LNCAP (cell line): ENCODE measurements at regions not wholly inside any gene's neighbourhood (a gene's known extent, or its start where the extent isn't known, plus 50 kb on each side); places are given as distances from the start of the nearest gene placed in this dataset.

Experiments used
- TF ChIP-seq, protein P1 (sequence below): fragments of 450-650 bp; IDR thresholded peaks from 2 replicates; pipeline ENCODE4 v1.5.1; 2017; ENCODE audit warnings: mild to moderate bottlenecking

DNA sequence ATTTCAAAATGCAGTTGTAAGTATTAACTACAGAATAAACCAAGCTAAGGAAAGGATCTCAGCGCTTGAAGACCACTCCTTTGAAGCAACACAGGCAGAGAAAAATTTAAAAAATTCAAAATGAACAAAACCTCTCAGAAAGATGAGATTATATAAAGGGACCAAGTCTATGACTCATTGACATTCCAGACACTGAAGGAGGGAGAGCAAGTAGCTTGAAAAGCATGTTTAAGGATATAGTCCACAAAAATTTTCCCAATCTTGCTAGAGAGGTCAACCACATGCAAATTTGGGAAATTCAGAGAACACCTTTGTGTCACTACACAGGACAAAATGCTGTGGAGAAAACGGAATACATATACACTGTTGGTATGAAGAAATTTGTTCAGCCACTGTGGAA lies 112.6 kb upstream of the MC4R start:
- TF ChIP-seq, protein P1, sequence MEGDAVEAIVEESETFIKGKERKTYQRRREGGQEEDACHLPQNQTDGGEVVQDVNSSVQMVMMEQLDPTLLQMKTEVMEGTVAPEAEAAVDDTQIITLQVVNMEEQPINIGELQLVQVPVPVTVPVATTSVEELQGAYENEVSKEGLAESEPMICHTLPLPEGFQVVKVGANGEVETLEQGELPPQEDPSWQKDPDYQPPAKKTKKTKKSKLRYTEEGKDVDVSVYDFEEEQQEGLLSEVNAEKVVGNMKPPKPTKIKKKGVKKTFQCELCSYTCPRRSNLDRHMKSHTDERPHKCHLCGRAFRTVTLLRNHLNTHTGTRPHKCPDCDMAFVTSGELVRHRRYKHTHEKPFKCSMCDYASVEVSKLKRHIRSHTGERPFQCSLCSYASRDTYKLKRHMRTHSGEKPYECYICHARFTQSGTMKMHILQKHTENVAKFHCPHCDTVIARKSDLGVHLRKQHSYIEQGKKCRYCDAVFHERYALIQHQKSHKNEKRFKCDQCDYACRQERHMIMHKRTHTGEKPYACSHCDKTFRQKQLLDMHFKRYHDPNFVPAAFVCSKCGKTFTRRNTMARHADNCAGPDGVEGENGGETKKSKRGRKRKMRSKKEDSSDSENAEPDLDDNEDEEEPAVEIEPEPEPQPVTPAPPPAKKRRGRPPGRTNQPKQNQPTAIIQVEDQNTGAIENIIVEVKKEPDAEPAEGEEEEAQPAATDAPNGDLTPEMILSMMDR, result no peak

GRCh38 chr18:60493066-60493465 lies 120.5 kb upstream of the MC4R start:
- TF ChIP-seq, protein P1, result no peak

DNA sequence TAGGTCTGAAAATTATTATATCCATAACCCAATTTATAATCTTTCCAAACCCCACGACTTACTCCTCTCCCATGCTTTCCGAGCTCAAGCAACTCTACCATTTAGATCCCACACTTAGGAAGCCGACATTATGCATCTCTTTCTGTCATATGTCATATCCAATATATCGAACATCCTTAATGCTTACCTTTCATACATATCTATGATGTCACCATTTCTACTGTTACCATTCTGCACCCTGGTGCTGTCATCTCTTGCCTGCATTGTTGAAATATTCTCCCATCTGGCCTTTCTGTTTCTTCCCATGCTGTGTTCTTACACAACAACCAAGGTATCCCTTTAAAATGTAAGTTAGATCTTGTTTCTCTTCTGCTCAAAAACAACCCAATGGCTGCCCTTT lies 127.1 kb upstream of the MC4R start:
- TF ChIP-seq, protein P1, result no peak

DNA sequence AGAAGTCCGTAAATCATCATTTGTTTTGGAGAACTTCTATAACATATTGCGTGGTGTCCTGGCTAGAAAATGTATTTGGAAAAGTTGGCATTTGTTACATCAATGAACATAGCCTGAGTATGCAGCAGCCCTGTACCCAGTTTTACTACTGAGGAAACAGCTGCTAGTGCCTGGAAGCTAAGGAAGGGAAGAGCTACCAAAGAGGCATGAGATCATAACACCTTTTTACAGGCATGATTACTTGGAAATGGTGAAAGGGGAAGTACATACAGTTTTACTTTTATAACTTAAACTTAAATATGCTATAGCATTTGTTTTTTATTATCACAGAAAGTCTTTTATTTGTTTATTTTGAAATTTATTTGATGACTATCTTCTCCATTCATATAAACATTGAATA lies 128.4 kb upstream of the MC4R start:
- TF ChIP-seq, protein P1, result no peak

- TF ChIP-seq, protein P1, result no peak
Observed at GRCh38 chr18:60502591-60502990, 130.0 kb upstream of the MC4R start.

DNA sequence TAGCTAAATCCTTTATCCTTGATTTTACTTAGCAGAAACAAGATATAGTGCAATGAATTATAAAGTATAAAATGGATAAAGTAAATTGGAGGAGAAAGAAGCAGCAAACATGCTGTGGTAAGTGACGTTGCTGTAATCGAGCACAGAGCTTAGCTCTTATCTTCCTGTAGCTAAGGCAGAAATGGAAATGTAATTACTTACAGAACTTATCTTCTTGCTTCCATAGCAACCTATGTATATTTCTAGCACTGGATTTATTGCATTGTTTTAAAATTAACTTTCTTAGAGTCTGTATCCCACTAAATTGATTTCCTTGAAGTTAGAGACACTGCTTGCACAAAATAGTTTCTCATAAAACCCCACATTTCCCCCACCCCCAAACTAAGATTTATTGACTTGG lies 130.6 kb upstream of the MC4R start:
- TF ChIP-seq, protein P1, result no peak

DNA sequence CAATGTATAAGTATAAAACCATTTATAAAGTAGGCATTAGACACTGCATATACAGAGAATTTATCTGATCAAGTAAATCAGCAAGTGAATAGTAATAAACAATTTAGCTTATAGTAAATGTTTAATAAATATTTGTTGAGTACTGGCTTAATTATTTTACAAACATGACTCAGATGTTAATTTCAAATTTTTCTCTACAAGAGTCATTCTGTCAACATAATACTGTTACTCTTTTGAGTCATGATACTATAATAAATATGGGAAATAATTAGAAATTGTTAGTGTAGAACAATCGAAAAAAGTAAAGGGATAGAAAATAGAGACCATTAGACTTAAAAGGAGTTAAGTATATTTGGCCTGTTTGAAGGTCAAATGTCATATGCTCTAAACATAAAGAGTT lies 133.6 kb upstream of the MC4R start:
- TF ChIP-seq, protein P1, result no peak

- TF ChIP-seq, protein P1, result no peak
Observed at GRCh38 chr18:60506682-60507081, 134.1 kb upstream of the MC4R start.
